ENCODE measurements at regions not wholly inside any gene's neighbourhood (a gene's known extent, or its start where the extent isn't known, plus 50 kb on each side); places are given as distances from the start of the nearest gene placed in this dataset.

DNA sequence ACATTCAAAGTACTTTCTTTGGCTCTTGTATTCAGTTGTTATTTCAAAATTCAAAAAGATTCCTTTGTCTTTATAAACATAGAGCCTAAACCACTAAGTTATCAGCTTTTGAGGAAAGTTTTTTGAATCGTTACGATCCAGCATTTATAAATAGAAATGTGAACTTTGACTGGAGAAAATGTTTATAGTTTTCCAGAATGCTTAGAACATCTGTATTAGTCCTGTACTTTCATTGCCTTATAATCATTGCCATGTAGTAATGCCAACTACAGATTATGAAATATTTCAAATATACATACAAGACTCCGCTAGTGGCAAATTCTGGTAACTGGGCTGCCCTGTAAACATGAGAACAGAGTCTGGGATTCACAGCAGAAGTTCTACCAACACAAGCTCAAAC is 191.3 kb upstream of the PRKCQ start:
- Histone ChIP-seq H3K9me3 (no peaks in the 10 kb centered on the region), H3K9ac (ENCODE audit: low read depth in 2 of 2, low read length in 2 of 2) (no peak overlapping the region), H3K36me3 (no peaks in the 10 kb centered on the region), H3K27ac (no peak overlapping the region), H3K4me3 (no peak overlapping the region), H3K4me1 (no peaks in the 10 kb centered on the region), H3K27me3 (no peaks in the 10 kb centered on the region)
- intact Hi-C loops (cut with DNase I) = no loop called here
- no peak for DNase-seq
- TF ChIP-seq, protein P1, sequence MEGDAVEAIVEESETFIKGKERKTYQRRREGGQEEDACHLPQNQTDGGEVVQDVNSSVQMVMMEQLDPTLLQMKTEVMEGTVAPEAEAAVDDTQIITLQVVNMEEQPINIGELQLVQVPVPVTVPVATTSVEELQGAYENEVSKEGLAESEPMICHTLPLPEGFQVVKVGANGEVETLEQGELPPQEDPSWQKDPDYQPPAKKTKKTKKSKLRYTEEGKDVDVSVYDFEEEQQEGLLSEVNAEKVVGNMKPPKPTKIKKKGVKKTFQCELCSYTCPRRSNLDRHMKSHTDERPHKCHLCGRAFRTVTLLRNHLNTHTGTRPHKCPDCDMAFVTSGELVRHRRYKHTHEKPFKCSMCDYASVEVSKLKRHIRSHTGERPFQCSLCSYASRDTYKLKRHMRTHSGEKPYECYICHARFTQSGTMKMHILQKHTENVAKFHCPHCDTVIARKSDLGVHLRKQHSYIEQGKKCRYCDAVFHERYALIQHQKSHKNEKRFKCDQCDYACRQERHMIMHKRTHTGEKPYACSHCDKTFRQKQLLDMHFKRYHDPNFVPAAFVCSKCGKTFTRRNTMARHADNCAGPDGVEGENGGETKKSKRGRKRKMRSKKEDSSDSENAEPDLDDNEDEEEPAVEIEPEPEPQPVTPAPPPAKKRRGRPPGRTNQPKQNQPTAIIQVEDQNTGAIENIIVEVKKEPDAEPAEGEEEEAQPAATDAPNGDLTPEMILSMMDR (IDR thresholded peaks at IDR 0.05) = no peak

DNA sequence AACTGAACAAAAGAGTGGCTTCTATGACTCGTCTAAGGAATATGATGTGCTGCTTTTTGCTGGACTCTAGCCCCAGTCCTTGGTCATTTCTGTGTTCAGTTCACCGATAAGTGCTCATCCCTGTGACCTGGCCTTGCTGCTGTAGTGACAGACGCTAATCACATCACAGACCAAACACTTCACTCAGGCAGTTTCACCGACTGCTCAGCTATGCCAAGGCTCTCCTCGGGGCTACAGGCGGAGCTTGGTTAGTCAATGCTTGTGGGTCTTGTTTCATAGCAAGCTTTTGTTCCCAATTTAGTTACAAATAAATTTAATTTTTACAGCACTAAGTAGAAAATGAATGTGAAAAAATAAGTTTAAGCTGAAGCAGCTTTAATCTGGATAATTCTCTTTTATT is 190.8 kb upstream of the PRKCQ start:
- no peak for DNase-seq
- intact Hi-C loops (cut with DNase I) = no loop called here
- no peak overlapping the region for H3K27ac ChIP-seq
- no peak overlapping the region for H3K9ac ChIP-seq (ENCODE audit: low read depth in 2 of 2, low read length in 2 of 2)
- H3K9me3 ChIP-seq = no peaks in the 10 kb centered on the region
- H3K36me3 ChIP-seq = no peaks in the 10 kb centered on the region
- H3K27me3 ChIP-seq = no peaks in the 10 kb centered on the region
- H3K4me3 ChIP-seq = no peak overlapping the region
- TF ChIP-seq, protein P1 (IDR thresholded peaks at IDR 0.05) = no peak
- H3K4me1 ChIP-seq = no peaks in the 10 kb centered on the region

DNA sequence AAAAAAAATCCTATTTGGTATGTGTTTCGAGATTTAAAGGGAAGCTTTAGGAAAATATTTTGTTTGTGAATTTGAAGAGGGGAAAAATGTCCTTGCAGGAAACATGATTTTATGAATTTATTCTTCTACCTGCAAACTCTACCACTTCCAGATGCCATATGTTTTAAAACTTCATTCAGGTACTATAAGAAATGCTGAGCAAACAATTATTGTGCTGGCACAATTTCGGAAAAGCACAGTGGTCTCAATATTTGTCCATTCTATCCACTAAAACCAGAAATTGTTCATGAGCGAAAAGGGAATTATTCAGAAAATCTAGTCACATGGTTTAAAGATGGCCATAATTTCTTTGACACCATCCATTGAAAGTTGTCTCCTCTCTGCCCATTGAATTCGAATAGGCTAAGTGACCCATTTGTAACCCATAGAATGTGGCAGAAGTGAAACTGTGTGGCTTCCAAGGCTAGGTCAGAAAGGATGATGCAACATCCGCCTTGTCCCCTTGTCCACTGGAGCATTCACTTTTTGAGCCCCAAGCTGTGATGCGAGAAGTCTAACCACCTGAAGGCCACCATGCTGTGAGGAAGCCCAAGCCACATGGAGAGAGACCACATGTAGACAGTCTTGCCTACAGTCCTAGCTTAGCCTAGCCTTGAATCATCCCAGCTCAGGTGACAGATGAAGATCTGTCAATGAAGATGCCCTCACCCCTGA is 189.8 kb upstream of the PRKCQ start:
- Histone ChIP-seq H3K4me3 (no peak overlapping the region), H3K27ac (no peak overlapping the region), H3K4me1 (no peaks in the 10 kb centered on the region), H3K9ac (ENCODE audit: low read depth in 2 of 2, low read length in 2 of 2) (no peak overlapping the region), H3K27me3 (no peaks in the 10 kb centered on the region), H3K9me3 (no peaks in the 10 kb centered on the region), H3K36me3 (no peaks in the 10 kb centered on the region)
- no peak for DNase-seq
- TF ChIP-seq, protein P1 (IDR thresholded peaks at IDR 0.05) = no peak
- intact Hi-C loops (cut with DNase I) = no loop called here

DNA sequence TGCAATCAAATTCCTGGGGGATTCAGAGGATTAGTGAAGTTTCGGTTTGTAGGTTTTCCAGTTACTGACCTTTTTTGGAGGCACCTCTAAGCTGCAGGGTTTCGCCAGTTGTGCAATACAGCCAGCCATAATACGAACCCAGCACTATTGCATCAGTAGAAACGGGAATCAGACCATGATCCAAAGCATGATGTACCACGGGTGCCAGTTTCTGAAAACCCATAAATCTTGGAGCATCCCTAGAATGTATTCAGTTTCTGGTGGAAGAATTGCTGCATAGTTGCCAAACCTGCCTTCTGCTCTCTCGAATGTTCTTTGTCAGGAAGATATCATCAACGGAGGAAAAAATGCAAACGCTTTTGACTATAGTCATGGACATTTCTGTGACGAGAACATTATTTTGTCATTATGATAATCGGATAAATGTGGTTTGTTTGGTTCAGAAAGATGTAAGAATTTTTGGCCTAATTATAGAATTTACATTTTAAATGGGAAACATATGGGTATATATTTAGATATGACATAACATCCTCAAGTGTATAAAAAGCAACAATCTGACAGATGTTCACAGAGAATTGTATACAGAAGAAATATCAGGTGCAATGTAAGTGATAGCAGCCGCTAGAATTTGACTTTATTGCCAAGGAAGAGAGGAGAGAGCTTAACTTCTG is 186.2 kb upstream of the PRKCQ start:
- no peaks in the 10 kb centered on the region for H3K4me1 ChIP-seq
- no peaks in the 10 kb centered on the region for H3K27me3 ChIP-seq
- H3K4me3 ChIP-seq = no peak overlapping the region
- no peaks in the 10 kb centered on the region for H3K36me3 ChIP-seq
- peak; percentile 22 for DNase-seq
- TF ChIP-seq, protein P1 (IDR thresholded peaks at IDR 0.05) = no peak
- no peaks in the 10 kb centered on the region for H3K9me3 ChIP-seq
- intact Hi-C loops (cut with DNase I) = no loop called here
- H3K9ac ChIP-seq (ENCODE audit: low read depth in 2 of 2, low read length in 2 of 2) = no peak overlapping the region
- H3K27ac ChIP-seq = no peak overlapping the region

DNA sequence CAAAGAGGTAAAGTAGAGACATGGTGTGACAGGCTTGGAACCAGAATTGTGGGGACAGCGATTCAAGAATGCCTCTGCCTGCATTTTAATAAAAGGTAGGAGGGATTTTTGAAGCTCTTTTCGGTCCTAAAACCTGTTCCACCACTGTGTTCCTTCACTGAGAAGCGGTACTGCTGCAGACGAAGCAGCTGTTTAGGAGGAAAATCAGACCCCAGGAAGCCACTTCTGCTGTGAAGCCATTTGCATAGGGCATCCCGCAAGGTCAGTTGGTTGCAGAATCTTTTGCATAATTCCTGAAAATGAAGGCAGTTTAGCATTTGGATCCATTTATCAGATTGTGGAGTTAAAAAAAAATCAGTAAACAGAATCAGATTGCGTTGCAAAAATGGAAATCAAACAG is 183.3 kb upstream of the PRKCQ start:
- TF ChIP-seq, protein P1 (IDR thresholded peaks at IDR 0.05) = no peak
- no peak for DNase-seq
- intact Hi-C loops (cut with DNase I) = no loop called here
- no peaks in the 10 kb centered on the region for H3K36me3 ChIP-seq
- no peak overlapping the region for H3K27ac ChIP-seq
- H3K27me3 ChIP-seq = no peaks in the 10 kb centered on the region
- no peak overlapping the region for H3K4me3 ChIP-seq
- no peak overlapping the region for H3K9ac ChIP-seq (ENCODE audit: low read depth in 2 of 2, low read length in 2 of 2)
- H3K9me3 ChIP-seq = no peaks in the 10 kb centered on the region
- H3K4me1 ChIP-seq = no peaks in the 10 kb centered on the region
